ENCODE measurements at regions not wholly inside any gene's neighbourhood (a gene's known extent, or its start where the extent isn't known, plus 50 kb on each side); places are given as distances from the start of the nearest gene placed in this dataset.

DNA sequence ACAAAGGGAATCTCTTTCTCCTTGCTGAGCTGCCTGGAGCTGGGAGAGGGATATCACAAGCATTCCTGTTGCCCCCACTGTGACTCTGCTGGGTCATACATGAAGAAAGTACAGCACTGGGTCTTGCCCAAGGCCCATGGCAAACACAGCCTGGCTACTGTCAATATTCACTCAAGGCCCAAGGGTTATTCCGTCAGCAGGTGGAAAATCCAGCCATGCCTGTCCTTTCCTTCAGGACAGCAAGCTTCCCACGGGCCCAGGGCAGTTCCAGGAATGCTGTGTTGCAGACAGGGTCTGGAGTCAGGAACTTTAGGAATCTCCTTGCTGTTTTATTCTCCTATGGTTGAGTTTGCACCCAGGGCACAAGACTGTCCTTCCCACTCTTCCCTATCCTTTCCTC is 106.8 kb downstream of the TNFSF13B start:
- BruUV-seq (replicated peaks): no TSS peak
- Histone ChIP-seq H3K27me3 (ENCODE audit: control insufficient read depth in 2 of 2, insufficient read depth in 2 of 2, low read length in 2 of 2) (no peaks in the 10 kb centered on the region), H2AFZ (ENCODE audit: low read depth, low read length) (no peak overlapping the region), H3K27ac (ENCODE audit: insufficient read depth, low read depth, low read length) (no peak overlapping the region), H3K9me1 (replicated peaks; ENCODE audit: control insufficient read depth, extremely low read depth, insufficient read depth, low read length) (no peaks in the 10 kb centered on the region), H3K9ac (replicated peaks; ENCODE audit: extremely low read depth, insufficient read depth, low read length) (no peak overlapping the region), H3K4me3 (replicated peaks in 1 of 3; ENCODE audit: insufficient read depth in 1 of 3, low read depth in 1 of 3, low read length in 3 of 3) (no peak overlapping the region), H3K4me2 (ENCODE audit: insufficient read depth, low read length) (no peak overlapping the region), H3K36me3 (ENCODE audit: control insufficient read depth in 2 of 2, extremely low read depth in 1 of 2, insufficient read depth in 2 of 2, low read length in 2 of 2) (no peaks in the 10 kb centered on the region), H3K79me2 (ENCODE audit: control insufficient read depth, insufficient read depth, low read length) (no peaks in the 10 kb centered on the region), H3K9me3 (replicated peaks; ENCODE audit: control insufficient read depth, insufficient read depth, low read length) (peaks cover 2% of the 10 kb centered on the region), H3K4me1 (ENCODE audit: control insufficient read depth, extremely low read depth, insufficient read depth, low read length) (no peaks in the 10 kb centered on the region), H4K20me1 (replicated peaks; ENCODE audit: control insufficient read depth, extremely low read depth, insufficient read depth, low read length) (no peaks in the 10 kb centered on the region)
- intact Hi-C loops (cut with micrococcal nuclease) (no loop called here), dilution Hi-C loops (cut with MboI; ENCODE audit: extremely low pct_ligation_motif_present, low sequenced_read_pairs) (no loop called here)
- no peak for DNase-seq (ENCODE audit: low read depth, low spot score)
- ChIA-PET POLR2A (no interaction called here), CTCF (no interaction called here)
- no peak for FAIRE-seq
- no peak for TF ChIP-seq EZH2 (IDR thresholded peaks at IDR 0.05; ENCODE audit: borderline replicate concordance, low read depth, low read length, severe bottlenecking)
- no peak for TF ChIP-seq MYC (IDR thresholded peaks at IDR 0.05; ENCODE audit: low read depth, low read length)
- TF ChIP-seq, protein P1, sequence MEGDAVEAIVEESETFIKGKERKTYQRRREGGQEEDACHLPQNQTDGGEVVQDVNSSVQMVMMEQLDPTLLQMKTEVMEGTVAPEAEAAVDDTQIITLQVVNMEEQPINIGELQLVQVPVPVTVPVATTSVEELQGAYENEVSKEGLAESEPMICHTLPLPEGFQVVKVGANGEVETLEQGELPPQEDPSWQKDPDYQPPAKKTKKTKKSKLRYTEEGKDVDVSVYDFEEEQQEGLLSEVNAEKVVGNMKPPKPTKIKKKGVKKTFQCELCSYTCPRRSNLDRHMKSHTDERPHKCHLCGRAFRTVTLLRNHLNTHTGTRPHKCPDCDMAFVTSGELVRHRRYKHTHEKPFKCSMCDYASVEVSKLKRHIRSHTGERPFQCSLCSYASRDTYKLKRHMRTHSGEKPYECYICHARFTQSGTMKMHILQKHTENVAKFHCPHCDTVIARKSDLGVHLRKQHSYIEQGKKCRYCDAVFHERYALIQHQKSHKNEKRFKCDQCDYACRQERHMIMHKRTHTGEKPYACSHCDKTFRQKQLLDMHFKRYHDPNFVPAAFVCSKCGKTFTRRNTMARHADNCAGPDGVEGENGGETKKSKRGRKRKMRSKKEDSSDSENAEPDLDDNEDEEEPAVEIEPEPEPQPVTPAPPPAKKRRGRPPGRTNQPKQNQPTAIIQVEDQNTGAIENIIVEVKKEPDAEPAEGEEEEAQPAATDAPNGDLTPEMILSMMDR (IDR thresholded peaks at IDR 0.05; ENCODE audit: extremely low read depth in 1 of 2, insufficient read depth in 1 of 2, low read depth in 1 of 2, low read length in 2 of 2): no peak
- TF ChIP-seq POLR2A (IDR thresholded peaks at IDR 0.05; ENCODE audit: low read depth, low read length): no peak
- TF ChIP-seq, protein P2, sequence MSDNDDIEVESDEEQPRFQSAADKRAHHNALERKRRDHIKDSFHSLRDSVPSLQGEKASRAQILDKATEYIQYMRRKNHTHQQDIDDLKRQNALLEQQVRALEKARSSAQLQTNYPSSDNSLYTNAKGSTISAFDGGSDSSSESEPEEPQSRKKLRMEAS (IDR thresholded peaks at IDR 0.05; ENCODE audit: insufficient read depth, insufficient read length): no peak
- TF ChIP-seq GATA2 (IDR thresholded peaks at IDR 0.05; ENCODE audit: insufficient read depth, insufficient read length, low read depth, low read length): no peak
- no peak for TF ChIP-seq FOS (IDR thresholded peaks at IDR 0.05; ENCODE audit: borderline replicate concordance, insufficient read depth, low read length)
- TF ChIP-seq JUN (IDR thresholded peaks at IDR 0.05; ENCODE audit: borderline replicate concordance, insufficient read depth, insufficient read length, low read depth): no peak
- TF ChIP-seq POLR2AphosphoS5 (IDR thresholded peaks at IDR 0.05; ENCODE audit: insufficient read depth, low read depth, low read length): no peak
